H1 (cell line): ENCODE measurements at regions not wholly inside any gene's neighbourhood (a gene's known extent, or its start where the extent isn't known, plus 50 kb on each side); places are given as distances from the start of the nearest gene placed in this dataset.

ENCODE experiments used
- CTCF ChIA-PET: fragments of 300-600 bp; sonication (Branson Sonifier 250); formaldehyde crosslinking; loops from one replicate; lab custom pipeline; 2021; ENCODE audit not compliant: partially characterized antibody; lab: Charles Lee
- POLR2A ChIA-PET: fragments of 300-600 bp; sonication (Branson Sonifier 250); formaldehyde crosslinking; loops from one replicate; lab custom pipeline; 2021; ENCODE audit warnings: inconsistent platforms; ENCODE audit not compliant: partially characterized antibody; lab: Charles Lee
- DNase-seq, 2 experiments: peaks; one replicate each; pipeline versions ENCODE4 v3.0.0 to v3.0.0-alpha.2; 2010 to 2022; ENCODE audit warnings: low spot score in 2 of 2, low read depth in 1 of 2, mixed read lengths in 1 of 2
- FAIRE-seq: peaks from 2 replicates; lab custom pipeline; 2011; peaks lifted over from hg19 to GRCh38; lab: Jason Lieb, UNC
- H2AFZ ChIP-seq: 2 replicates; pipeline ENCODE4 v1.8.1; 2012; ENCODE audit warnings: low read length, inconsistent platforms
- H2AK5ac ChIP-seq: 2 replicates; pipeline ENCODE4 v1.6.1; 2013; ENCODE audit warnings: low read depth, low read length
- H2BK120ac ChIP-seq: replicated peaks from 2 replicates; pipeline ENCODE3; 2013; ENCODE audit warnings: low read depth, low read length, inconsistent platforms
- H2BK12ac ChIP-seq: 2 replicates; pipeline ENCODE4 v1.6.1; 2013; ENCODE audit warnings: low read depth, low read length
- H2BK15ac ChIP-seq: 2 replicates; pipeline ENCODE4 v1.6.1; 2013; ENCODE audit warnings: low read length
- H2BK20ac ChIP-seq: 2 replicates; pipeline ENCODE4 v1.6.1; 2013; ENCODE audit warnings: low read length
- H2BK5ac ChIP-seq: 2 replicates; pipeline ENCODE4 v1.6.1; 2013; ENCODE audit warnings: low read depth, low read length
- H3K14ac ChIP-seq: 2 replicates; pipeline ENCODE4 v1.6.1; 2013; ENCODE audit warnings: inconsistent platforms; ENCODE audit not compliant: insufficient read length
- H3K18ac ChIP-seq: 2 replicates; pipeline ENCODE4 v1.6.1; 2013; ENCODE audit warnings: low read length; ENCODE audit errors: extremely low read depth
- H3K23ac ChIP-seq: 2 replicates; pipeline ENCODE4 v1.6.1; 2013; ENCODE audit warnings: inconsistent platforms; ENCODE audit not compliant: insufficient read length
- H3K23me2 ChIP-seq: 2 replicates; pipeline ENCODE4 v1.6.1; 2013; ENCODE audit warnings: low read depth, low read length
- H3K27ac ChIP-seq: 2 replicates; pipeline ENCODE4 v1.6.1; 2011; ENCODE audit warnings: low read depth, low read length, inconsistent platforms
- H3K27me3 ChIP-seq, 4 experiments: replicated peaks in 1 of 4; 1 replicate in 1 of 4; 2 replicates in 3 of 4; pipeline versions ENCODE4 v1.6.1 to v1.8.1; 2011 to 2013; ENCODE audit warnings: low read length in 3 of 4, mild to moderate bottlenecking in 3 of 4, inconsistent platforms in 2 of 4, mixed read lengths in 2 of 4, moderate library complexity in 1 of 4; ENCODE audit not compliant: control insufficient read depth in 3 of 4, insufficient read depth in 3 of 4; ENCODE audit errors: extremely low read depth in 1 of 4
- H3K36me3 ChIP-seq, 4 experiments: 2 replicates each; pipeline versions ENCODE4 v1.6.1 to v1.8.1; 2011 to 2013; ENCODE audit warnings: mild to moderate bottlenecking in 4 of 4, low read length in 3 of 4, moderate library complexity in 2 of 4, control low read depth in 1 of 4, inconsistent platforms in 1 of 4; ENCODE audit not compliant: insufficient read depth in 4 of 4, control insufficient read depth in 2 of 4
- H3K4ac ChIP-seq: replicated peaks from 2 replicates; pipeline ENCODE3; 2013; ENCODE audit warnings: low read length, low read depth, mixed read lengths, inconsistent platforms; ENCODE audit not compliant: insufficient read length
- H3K4me1 ChIP-seq, 4 experiments: replicated peaks in 1 of 4; 1 replicate in 1 of 4; 2 replicates in 3 of 4; pipeline versions ENCODE4 v1.6.1 to v1.8.1; 2011 to 2013; ENCODE audit warnings: low read length in 3 of 4, inconsistent platforms in 2 of 4, mixed read lengths in 1 of 4; ENCODE audit not compliant: insufficient read depth in 4 of 4, control insufficient read depth in 3 of 4
- H3K4me2 ChIP-seq, 2 experiments: 2 replicates each; pipeline versions ENCODE4 v1.6.1 to v1.8.1; 2011 to 2013; ENCODE audit warnings: low read depth in 2 of 2, low read length in 2 of 2, control low read depth in 1 of 2, inconsistent platforms in 1 of 2, mild to moderate bottlenecking in 1 of 2; ENCODE audit not compliant: insufficient read depth in 1 of 2
- H3K4me3 ChIP-seq, 4 experiments: fragments of 200-600, 300-600 bp in 1 of 4; sonication (generic), shearing (Covaris generic), sonication (Bioruptor Twin) in 1 of 4; 2 replicates each; pipeline versions ENCODE4 v1.5.1 to v1.8.1; 2011 to 2016; ENCODE audit warnings: low read length in 4 of 4, low read depth in 3 of 4, control low read depth in 2 of 4, inconsistent platforms in 2 of 4, mild to moderate bottlenecking in 2 of 4, mixed read lengths in 1 of 4, moderate library complexity in 1 of 4; ENCODE audit not compliant: insufficient read depth in 2 of 4; ENCODE audit errors: extremely low read depth in 1 of 4
- H3K56ac ChIP-seq: replicated peaks from 2 replicates; pipeline ENCODE3; 2013; ENCODE audit warnings: low read depth, mild to moderate bottlenecking, mixed read lengths, low read length, inconsistent platforms; ENCODE audit not compliant: insufficient read length
- H3K79me1 ChIP-seq: 2 replicates; pipeline ENCODE4 v1.6.1; 2013; ENCODE audit warnings: low read depth, low read length, control low read depth
- H3K79me2 ChIP-seq, 2 experiments: 2 replicates each; pipeline versions ENCODE4 v1.6.1 to v1.8.1; 2012 to 2013; ENCODE audit warnings: low read length in 2 of 2, mild to moderate bottlenecking in 2 of 2, inconsistent platforms in 1 of 2; ENCODE audit not compliant: insufficient read depth in 2 of 2, control insufficient read depth in 1 of 2
- H3K9ac ChIP-seq, 4 experiments: replicated peaks in 1 of 4; 1 replicate in 1 of 4; 2 replicates in 3 of 4; pipeline versions ENCODE4 v1.6.1 to v1.8.1; 2011 to 2013; ENCODE audit warnings: low read depth in 3 of 4, low read length in 3 of 4, control low read depth in 2 of 4, mild to moderate bottlenecking in 2 of 4, moderate library complexity in 2 of 4, inconsistent platforms in 1 of 4; ENCODE audit errors: extremely low read depth in 1 of 4
- H3K9me3 ChIP-seq, 2 experiments: 2 replicates each; pipeline versions ENCODE4 v1.6.1 to v1.8.1; 2012 to 2013; ENCODE audit warnings: mild to moderate bottlenecking in 2 of 2, moderate library complexity in 2 of 2, control low read depth in 1 of 2, inconsistent platforms in 1 of 2, low read depth in 1 of 2, low read length in 1 of 2, mixed read lengths in 1 of 2; ENCODE audit not compliant: insufficient read depth in 2 of 2
- H4K20me1 ChIP-seq, 2 experiments: replicated peaks in 1 of 2; 2 replicates each; pipeline versions ENCODE3 to v1.8.1; 2011 to 2013; ENCODE audit warnings: inconsistent platforms in 2 of 2, low read length in 2 of 2, mild to moderate bottlenecking in 1 of 2; ENCODE audit not compliant: insufficient read depth in 2 of 2, control insufficient read depth in 1 of 2
- H4K5ac ChIP-seq: 2 replicates; pipeline ENCODE4 v1.6.1; 2013; ENCODE audit warnings: low read length, low read depth, mixed read lengths, inconsistent platforms; ENCODE audit not compliant: insufficient read length
- H4K8ac ChIP-seq: 2 replicates; pipeline ENCODE4 v1.8.0; 2013; ENCODE audit warnings: mild to moderate bottlenecking, moderate library complexity, low read length, inconsistent platforms; ENCODE audit not compliant: insufficient read depth; ENCODE audit errors: extremely low read depth
- H4K91ac ChIP-seq: replicated peaks from 2 replicates; pipeline ENCODE3; 2013; ENCODE audit warnings: low read length, mixed read lengths, inconsistent platforms; ENCODE audit not compliant: insufficient read length
- BCL11A ChIP-seq, 2 experiments: IDR thresholded peaks; one replicate each; pipeline ENCODE4 v1.6.1; 2011; ENCODE audit warnings: low read depth in 2 of 2, low read length in 2 of 2, mild to moderate bottlenecking in 2 of 2
- CBX5 ChIP-seq: fragments of 300-800, 300-1000 bp; sonication (generic); IDR thresholded peaks from 2 replicates; pipeline ENCODE4 v1.7.1; 2016; ENCODE audit warnings: antibody characterized with exemption, low read length, low read depth
- CTCF ChIP-seq, 3 experiments: IDR thresholded peaks; 1 replicate in 2 of 3; 2 replicates in 1 of 3; pipeline versions ENCODE4 v1.5.1 to v1.6.1; 2011; ENCODE audit warnings: low read length in 3 of 3, mild to moderate bottlenecking in 3 of 3, inconsistent platforms in 2 of 3, low read depth in 1 of 3, moderate library complexity in 1 of 3; ENCODE audit not compliant: insufficient read depth in 1 of 3; ENCODE audit errors: control extremely low read depth in 1 of 3
- EP300 ChIP-seq, 2 experiments: IDR thresholded peaks; 1 replicate in 1 of 2; 2 replicates in 1 of 2; pipeline ENCODE4 v1.6.1; 2011 to 2012; ENCODE audit warnings: low read depth in 2 of 2, low read length in 2 of 2, mild to moderate bottlenecking in 2 of 2, borderline replicate concordance in 1 of 2, inconsistent platforms in 1 of 2, moderate library complexity in 1 of 2
- HDAC6 ChIP-seq: IDR thresholded peaks from one replicate; pipeline ENCODE4 v1.7.1; 2012; ENCODE audit warnings: low read depth, mild to moderate bottlenecking, inconsistent platforms, low read length, moderate library complexity
- NRF1 ChIP-seq: IDR thresholded peaks from 2 replicates; pipeline ENCODE4 v1.6.1; 2011; ENCODE audit warnings: mild to moderate bottlenecking, low read depth, low read length, improper control_type of control experiment
- PHF8 ChIP-seq: fragments of 200-600 bp; sonication (generic); conservative IDR thresholded peaks from 2 replicates; pipeline ENCODE4 v1.7.1; 2012; ENCODE audit warnings: low read depth, mild to moderate bottlenecking, inconsistent platforms, low read length, moderate library complexity
- RAD21 ChIP-seq, 2 experiments: IDR thresholded peaks in 1 of 2; conservative IDR thresholded peaks in 1 of 2; 2 replicates each; pipeline ENCODE4 v1.6.1; 2011; ENCODE audit warnings: low read depth in 2 of 2, low read length in 2 of 2, improper control_type of control experiment in 1 of 2, inconsistent platforms in 1 of 2, mild to moderate bottlenecking in 1 of 2, moderate library complexity in 1 of 2
- RBBP5 ChIP-seq: IDR thresholded peaks from 2 replicates; pipeline ENCODE4 v1.7.1; 2012; ENCODE audit warnings: low read depth, mild to moderate bottlenecking, inconsistent platforms, low read length, moderate library complexity, borderline replicate concordance
- RXRA ChIP-seq: IDR thresholded peaks from 2 replicates; pipeline ENCODE4 v1.6.1; 2011; ENCODE audit warnings: low read depth, mild to moderate bottlenecking, low read length, moderate library complexity; ENCODE audit not compliant: insufficient read depth
- SIX5 ChIP-seq: IDR thresholded peaks from 2 replicates; pipeline ENCODE4 v1.6.1; 2011; ENCODE audit warnings: mild to moderate bottlenecking, low read depth, low read length
- SP2 ChIP-seq: IDR thresholded peaks from 2 replicates; pipeline ENCODE4 v1.6.1; 2012; ENCODE audit warnings: mild to moderate bottlenecking, low read length, inconsistent platforms
- WGBS, 2 experiments: shearing (Covaris generic) in 1 of 2; methylation state at CpG; one replicate each; pipeline versions ENCODE4 v1.1.6 to v1.1.7; 2013 to 2015; ENCODE audit warnings: low lambda C conversion rate in 2 of 2, mixed read lengths in 2 of 2, inconsistent platforms in 1 of 2, low coverage in 1 of 2, missing lambda C conversion rate in 1 of 2; ENCODE audit not compliant: insufficient replicate concordance in 2 of 2, insufficient coverage in 1 of 2, insufficient read length in 1 of 2; ENCODE audit errors: extremely low coverage in 1 of 2, missing lambda C conversion rate in 1 of 2; 5-methylcytosine and 5-hydroxymethylcytosine counted together

DNA sequence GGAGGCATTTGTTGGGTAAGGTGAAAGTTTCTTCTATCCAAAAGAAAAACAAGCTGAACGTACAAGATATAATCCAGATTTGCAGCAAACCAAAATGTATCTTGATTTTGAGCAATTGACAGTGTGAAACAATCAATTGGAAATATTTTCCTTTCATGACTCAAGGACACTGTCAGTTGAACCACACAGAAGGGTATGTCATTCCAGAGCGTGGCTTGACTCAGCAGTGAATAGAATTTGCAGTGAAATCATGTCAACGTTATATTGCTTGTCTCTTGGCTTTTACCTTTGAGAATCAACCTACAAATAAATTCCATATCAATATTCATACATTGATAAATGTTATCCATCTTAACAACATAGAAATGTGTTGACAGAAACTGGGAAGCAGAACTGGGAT lies 78.2 kb downstream of the TM2D3 start:
- H3K9me3 ChIP-seq = peaks cover 0 to 9% of the 10 kb centered on the region in 2 experiments; a peak in 1 of 4 replicates
- POLR2A ChIA-PET = no interaction called here
- no peak for TF ChIP-seq EP300 (IDR thresholded peaks at IDR 0.05; ENCODE audit: borderline replicate concordance in 1 of 2, low read depth in 2 of 2, low read length in 2 of 2)
- TF ChIP-seq PHF8 = no peak
- TF ChIP-seq SP2 = no peak
- no peak for TF ChIP-seq HDAC6
- no peak for TF ChIP-seq NRF1
- no peak for TF ChIP-seq CBX5
- TF ChIP-seq RXRA = no peak
- TF ChIP-seq BCL11A (IDR thresholded peaks at IDR 0.05; ENCODE audit: low read depth in 2 of 2, low read length in 2 of 2) = no peak
- TF ChIP-seq RBBP5 = no peak
- no peak for TF ChIP-seq SIX5
- no peak for TF ChIP-seq CTCF (IDR thresholded peaks at IDR 0.05; ENCODE audit: control extremely low read depth in 1 of 3, insufficient read depth in 1 of 3, low read depth in 1 of 3, low read length in 3 of 3)
- TF ChIP-seq RAD21 (IDR thresholded peaks at IDR 0.05 in 1 of 2, conservative IDR thresholded peaks at IDR 0.05 in 1 of 2; ENCODE audit: low read depth in 2 of 2, low read length in 2 of 2) = no peak

More for the DNA sequence above, 78.2 kb downstream of the TM2D3 start:
- Histone ChIP-seq H4K5ac (no peak overlapping the region), H4K8ac (no peak overlapping the region), H4K20me1 (no peaks in the 10 kb centered on the region), H3K4me2 (no peak overlapping the region), H3K4ac (no peak overlapping the region), H3K14ac (no peak overlapping the region), H3K18ac (no peak overlapping the region), H3K27ac (no peak overlapping the region), H2BK15ac (no peak overlapping the region), H3K79me2 (no peaks in the 10 kb centered on the region), H3K79me1 (no peaks in the 10 kb centered on the region), H3K9ac (no peak overlapping the region), H2BK12ac (no peak overlapping the region), H3K36me3 (no peaks in the 10 kb centered on the region), H3K56ac (no peak overlapping the region), H2AK5ac (no peak overlapping the region), H3K23ac (no peak overlapping the region), H3K27me3 (no peaks in the 10 kb centered on the region), H3K4me3 (no peak overlapping the region), H2BK120ac (no peak overlapping the region), H2BK5ac (no peak overlapping the region), H3K23me2 (no peaks in the 10 kb centered on the region), H2BK20ac (no peak overlapping the region), H2AFZ (no peak overlapping the region), H3K4me1 (no peaks in the 10 kb centered on the region), H4K91ac (no peak overlapping the region)
- CTCF ChIA-PET = interaction anchor here (1.4 kb wide), 1 partner anchor 15 kb away, joined by 4 read pairs; no protein-coding TSS in a partner anchor
- DNase-seq = no peak
- 87% methylated on average over 3 of the region's 3 CpGs; no CpG with 5 or more reads in 1 of the 2 experiments for WGBS, 2 experiments
- no peak for FAIRE-seq
